ENCODE measurements at regions not wholly inside any gene's neighbourhood (a gene's known extent, or its start where the extent isn't known, plus 50 kb on each side); places are given as distances from the start of the nearest gene placed in this dataset.

DNA sequence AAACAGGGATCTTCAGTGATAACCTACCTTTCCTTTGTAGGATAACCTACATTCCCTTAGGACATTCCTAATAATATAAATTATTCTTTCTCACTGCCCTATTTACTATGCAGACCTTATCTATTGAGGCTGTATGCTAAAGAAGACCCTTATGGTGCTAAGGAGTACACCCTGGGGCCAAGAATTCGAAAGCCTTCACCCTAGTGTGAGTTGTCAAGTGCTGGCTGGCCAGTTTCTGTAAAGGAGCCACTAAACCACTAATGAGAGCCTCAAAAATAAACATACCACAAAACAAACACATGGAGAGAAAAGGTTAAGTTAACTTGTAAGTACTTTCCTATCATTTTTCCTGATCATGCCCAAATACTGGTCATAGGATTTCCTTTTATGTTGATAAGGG is 315.0 kb upstream of the CAMK1G start:
- TF ChIP-seq, protein P1, sequence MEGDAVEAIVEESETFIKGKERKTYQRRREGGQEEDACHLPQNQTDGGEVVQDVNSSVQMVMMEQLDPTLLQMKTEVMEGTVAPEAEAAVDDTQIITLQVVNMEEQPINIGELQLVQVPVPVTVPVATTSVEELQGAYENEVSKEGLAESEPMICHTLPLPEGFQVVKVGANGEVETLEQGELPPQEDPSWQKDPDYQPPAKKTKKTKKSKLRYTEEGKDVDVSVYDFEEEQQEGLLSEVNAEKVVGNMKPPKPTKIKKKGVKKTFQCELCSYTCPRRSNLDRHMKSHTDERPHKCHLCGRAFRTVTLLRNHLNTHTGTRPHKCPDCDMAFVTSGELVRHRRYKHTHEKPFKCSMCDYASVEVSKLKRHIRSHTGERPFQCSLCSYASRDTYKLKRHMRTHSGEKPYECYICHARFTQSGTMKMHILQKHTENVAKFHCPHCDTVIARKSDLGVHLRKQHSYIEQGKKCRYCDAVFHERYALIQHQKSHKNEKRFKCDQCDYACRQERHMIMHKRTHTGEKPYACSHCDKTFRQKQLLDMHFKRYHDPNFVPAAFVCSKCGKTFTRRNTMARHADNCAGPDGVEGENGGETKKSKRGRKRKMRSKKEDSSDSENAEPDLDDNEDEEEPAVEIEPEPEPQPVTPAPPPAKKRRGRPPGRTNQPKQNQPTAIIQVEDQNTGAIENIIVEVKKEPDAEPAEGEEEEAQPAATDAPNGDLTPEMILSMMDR (IDR thresholded peaks at IDR 0.05; ENCODE audit: poor library complexity, severe bottlenecking): no peak
- no peak for TF ChIP-seq SMC3 (conservative IDR thresholded peaks at IDR 0.05; ENCODE audit: poor library complexity)
- no peak for TF ChIP-seq POLR2AphosphoS5 (IDR thresholded peaks at IDR 0.05)
- no peak for TF ChIP-seq REST (IDR thresholded peaks at IDR 0.05; ENCODE audit: borderline replicate concordance)
